ENCODE measurements at regions not wholly inside any gene's neighbourhood (a gene's known extent, or its start where the extent isn't known, plus 50 kb on each side); places are given as distances from the start of the nearest gene placed in this dataset.
"Not testable (repeated sequence)": the region's sequence is repeated elsewhere in the genome, so short reads cannot be mapped to it uniquely, and the experiment has no call there.

DNA sequence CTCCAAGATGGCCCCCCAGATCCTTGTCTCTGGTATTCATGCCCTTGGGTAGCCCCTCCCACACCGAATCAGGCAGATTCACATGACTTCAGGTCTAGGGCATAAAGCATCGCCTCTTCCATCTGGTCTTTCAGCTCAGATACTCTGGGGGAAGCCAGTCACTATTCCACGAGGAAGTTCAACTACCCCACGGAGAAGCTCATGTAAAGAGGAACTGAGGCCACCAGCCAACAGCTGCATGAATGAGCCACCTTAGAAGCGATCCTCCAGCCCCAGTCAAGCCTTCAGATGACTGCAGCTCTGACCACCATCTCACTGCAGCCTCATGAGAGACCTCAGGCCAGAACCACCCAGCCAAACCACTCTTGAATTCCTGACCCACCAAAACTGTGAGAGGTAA lies 54.1 kb downstream of the SOCS3 start:
- H3K27ac Mint-ChIP-seq: peak overlapping the region in 1 of 2 donors; percentile 22
- H3K36me3 Mint-ChIP-seq: peaks cover 0 to 16% of the 10 kb centered on the region in 2 donors
- peaks cover 0 to 8% of the 10 kb centered on the region in 2 donors for H3K9me3 Mint-ChIP-seq
- ATAC-seq (no peak), DNase-seq (ENCODE audit: low spot score in 2 of 2) (no peak)

DNA sequence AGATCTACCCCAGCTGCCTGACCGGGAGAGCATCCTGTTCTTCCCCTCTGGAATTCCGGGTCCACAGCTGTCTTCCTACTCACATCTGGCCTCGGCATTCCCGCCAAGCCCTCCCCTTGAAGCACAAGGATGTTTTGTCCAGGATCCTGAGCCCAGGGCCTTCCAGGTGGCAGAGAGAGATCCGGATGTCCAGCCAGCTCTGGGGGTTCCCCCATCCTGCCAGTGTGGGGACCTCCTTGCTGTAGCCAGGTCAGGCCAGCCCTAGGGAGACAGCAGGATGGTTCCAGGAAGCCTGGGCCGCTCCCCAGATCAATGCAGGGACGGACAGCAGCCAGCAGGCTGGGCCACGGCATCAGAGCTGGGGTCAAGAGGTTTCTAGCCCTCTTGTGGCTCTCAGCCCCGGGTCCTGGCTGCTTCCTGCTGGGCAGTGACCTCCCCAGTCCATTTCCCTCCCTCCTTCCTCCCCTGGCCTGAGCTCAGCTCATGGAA lies 55.3 kb downstream of the SOCS3 start:
- peaks cover 0 to 16% of the 10 kb centered on the region in 2 donors for H3K36me3 Mint-ChIP-seq
- ATAC-seq: no peak

DNA sequence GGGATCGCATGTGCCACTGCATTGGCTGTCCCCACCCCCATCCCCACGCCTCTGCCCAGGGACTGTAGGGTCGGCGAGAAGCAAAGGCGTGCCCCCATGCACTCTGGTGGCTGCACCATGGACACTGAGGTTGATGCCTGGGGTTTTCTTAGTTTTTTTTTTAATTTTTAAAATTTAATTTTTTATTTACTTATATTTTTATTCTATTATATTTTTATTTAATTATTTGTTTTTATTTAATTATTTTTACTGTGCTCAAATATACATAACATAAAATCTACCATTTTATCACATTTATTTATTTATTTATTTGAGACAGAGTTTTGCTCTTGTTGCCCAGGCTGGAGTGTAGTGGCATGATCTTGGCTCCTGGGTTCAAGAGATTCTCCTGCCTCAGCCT lies 57.4 kb downstream of the SOCS3 start:
- H3K9me3 Mint-ChIP-seq: peaks cover 0 to 8% of the 10 kb centered on the region in 2 donors
- H3K27ac Mint-ChIP-seq: no peak overlapping the region
- ATAC-seq (no peak), DNase-seq (ENCODE audit: low spot score in 2 of 2) (no peak)
- peaks cover 0 to 16% of the 10 kb centered on the region in 2 donors for H3K36me3 Mint-ChIP-seq

More for the DNA sequence above, 55.3 kb downstream of the SOCS3 start:
- no peak for DNase-seq (ENCODE audit: low spot score in 2 of 2)
- Mint-ChIP-seq H3K27ac (peak overlapping the region in 1 of 2 donors; percentile 44), H3K9me3 (peaks cover 0 to 8% of the 10 kb centered on the region in 2 donors)

DNA sequence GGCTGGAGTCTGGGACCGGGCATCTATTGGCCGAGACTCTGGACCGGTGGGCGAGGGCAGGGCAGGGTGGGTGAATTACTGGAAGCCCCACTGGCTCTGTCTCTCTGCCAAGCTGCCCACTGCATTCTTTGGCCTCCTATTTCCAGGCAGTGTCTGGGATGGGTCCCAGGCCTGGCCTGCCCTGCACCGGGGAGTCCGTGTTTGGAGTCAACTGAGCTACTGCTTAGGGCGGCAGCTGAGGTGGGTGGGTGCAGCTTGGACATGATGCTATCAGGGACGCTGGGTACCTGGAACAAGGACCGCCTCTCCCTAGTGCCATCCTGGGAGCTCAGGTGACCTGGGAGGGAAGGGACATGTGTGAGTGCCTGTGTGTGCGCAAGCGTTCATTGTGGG lies 58.1 kb downstream of the SOCS3 start:
- DNase-seq (ENCODE audit: low spot score in 2 of 2): no peak
- peaks cover 0 to 12% of the 10 kb centered on the region in 2 donors for H3K36me3 Mint-ChIP-seq
- H3K9me3 Mint-ChIP-seq: peaks cover 0 to 4% of the 10 kb centered on the region in 2 donors
- ATAC-seq: no peak
- H3K27ac Mint-ChIP-seq: no peak overlapping the region

DNA sequence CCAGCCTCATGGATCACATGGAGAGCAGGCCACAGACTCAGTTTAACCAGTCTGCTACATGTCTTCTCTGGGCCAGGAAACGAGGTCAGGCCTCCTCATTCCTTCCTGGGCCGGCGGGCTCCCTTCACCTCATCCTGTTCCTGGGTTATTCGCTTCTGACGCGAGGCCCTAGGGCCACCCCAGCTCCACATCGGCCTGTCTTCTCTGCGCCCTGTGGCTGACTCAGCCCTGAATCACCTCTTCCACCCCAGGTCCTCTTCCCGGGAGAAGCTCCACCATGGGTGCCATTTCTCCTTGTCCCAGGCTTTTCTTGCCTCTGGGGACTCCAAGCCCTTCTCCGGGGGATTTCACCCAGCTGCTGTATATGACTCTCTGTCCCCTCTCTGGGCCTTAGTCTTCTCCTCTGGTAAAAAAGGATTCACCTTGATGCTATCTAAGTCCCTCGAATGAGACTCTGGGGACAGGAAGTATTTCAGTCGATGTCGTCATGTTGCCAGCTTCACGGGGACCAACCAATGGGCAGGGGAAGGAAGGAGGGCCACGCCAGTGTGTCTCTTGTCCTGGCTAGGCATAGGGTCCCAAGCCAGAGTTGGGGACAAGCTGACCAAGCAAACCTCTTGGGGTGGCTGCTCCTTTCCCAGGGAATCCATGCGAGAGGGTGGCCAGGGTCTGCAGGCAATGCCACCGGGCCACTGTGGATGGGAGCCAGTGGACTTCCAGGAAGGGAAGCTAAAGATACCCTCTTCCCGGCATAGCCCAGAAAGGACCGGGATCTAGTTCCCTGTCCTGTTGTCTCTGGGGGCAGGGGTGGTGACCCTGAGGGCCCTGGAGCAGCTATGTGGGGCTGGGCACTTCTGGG lies 58.7 kb downstream of the SOCS3 start:
- H3K36me3 Mint-ChIP-seq: peaks cover 0 to 6% of the 10 kb centered on the region in 2 donors
- no peak for DNase-seq (ENCODE audit: low spot score in 2 of 2)
- H3K27ac Mint-ChIP-seq: peak overlapping the region; percentile 18 to 31
- H3K9me3 Mint-ChIP-seq: peaks cover 0 to 3% of the 10 kb centered on the region in 2 donors
- ATAC-seq: peak in 1 of 2 donors; percentile 46

DNA sequence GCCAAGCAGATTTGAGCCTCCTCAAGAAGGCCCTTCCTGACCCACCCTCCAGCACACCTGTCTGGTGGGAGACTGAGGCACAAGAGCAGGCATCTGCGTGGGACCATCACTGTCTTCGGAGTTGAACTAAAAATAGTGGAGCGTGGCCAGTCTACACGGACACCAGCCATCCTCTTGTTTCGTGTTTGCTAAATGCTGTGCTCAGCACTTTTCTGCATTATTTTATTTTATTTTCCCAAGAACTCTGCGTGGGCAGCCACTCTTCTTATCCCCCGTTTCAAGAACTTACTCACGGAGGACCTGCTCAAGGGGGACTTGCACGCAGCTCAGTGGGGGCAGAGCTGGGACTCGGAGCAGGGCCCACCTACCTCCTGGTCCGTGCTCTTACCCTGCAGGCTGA lies 60.8 kb downstream of the SOCS3 start:
- Mint-ChIP-seq H3K9me3 (no peaks in the 10 kb centered on the region), H3K27ac (no peak overlapping the region), H3K36me3 (no peaks in the 10 kb centered on the region)
- ATAC-seq (no peak), DNase-seq (ENCODE audit: low spot score in 2 of 2) (no peak)

DNA sequence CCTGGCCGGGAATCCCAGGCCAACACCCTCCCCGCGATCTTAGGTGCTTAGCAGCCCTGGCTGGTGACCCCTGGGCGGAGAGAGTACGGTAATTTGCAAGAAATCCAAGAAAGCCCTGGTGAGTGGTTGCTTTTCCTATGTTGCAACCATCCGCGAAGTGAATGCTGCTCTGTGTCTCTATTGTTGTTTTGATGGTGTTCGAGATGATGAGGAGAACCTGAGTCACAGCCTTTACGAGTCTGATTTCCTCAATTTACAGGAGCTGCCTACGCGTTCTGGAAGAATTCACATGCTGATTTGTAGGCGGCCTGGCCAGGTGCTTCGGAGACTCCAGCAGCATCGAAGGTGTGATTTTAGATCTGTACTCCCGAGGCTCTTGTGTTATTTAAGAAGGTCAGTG lies 63.3 kb downstream of the TMEM235 start:
- Mint-ChIP-seq H3K9me3 (no peaks in the 10 kb centered on the region), H3K36me3 (no peaks in the 10 kb centered on the region), H3K27ac (peak overlapping the region in 1 of 2 donors; percentile 59)
- no peak for DNase-seq (ENCODE audit: low spot score in 2 of 2)
- ATAC-seq: no peak

DNA sequence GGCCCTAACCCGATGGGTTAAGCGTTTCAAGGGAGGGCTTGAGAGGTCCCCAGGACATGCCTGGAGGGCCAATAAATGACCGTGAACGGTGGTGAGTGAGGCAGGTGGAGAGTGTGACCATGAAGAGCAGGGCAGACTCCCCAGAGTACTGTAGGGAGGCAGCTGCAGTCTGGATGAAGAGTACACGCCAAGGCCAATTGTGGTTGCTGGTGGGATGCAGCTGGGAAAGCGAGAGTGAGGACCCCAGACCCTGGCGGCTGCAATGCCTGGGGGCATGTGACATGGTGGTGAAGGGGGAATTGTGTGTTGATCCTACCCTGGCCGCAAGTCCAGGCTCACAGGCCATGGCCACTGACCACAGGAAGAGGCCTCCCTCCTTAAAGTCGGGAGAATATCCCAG lies 62.9 kb downstream of the TMEM235 start:
- peak overlapping the region in 1 of 2 donors; percentile 59 for H3K27ac Mint-ChIP-seq
- no peaks in the 10 kb centered on the region for H3K9me3 Mint-ChIP-seq
- H3K36me3 Mint-ChIP-seq: no peaks in the 10 kb centered on the region
- ATAC-seq (no peak), DNase-seq (ENCODE audit: low spot score in 2 of 2) (no peak)

DNA sequence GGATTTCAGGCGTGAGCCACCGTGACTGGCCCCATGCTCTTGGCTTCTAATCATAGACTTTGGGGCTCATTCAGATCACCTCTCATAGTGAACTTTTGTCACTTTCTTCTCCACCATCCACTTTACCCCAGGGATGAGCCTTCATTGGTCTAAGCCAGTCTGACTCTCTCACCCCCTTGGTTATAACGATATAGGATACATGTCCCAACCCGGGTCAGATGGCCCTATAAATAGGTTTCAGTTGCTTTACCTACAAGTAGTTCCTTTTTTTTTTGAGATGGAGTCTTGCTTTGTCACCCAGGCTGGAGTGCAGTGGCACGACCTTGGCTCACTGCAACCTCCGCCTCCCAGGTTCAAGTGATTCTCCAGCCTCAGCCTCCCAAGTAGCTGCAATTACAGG lies 61.7 kb downstream of the TMEM235 start:
- H3K36me3 Mint-ChIP-seq; H3K9me3 Mint-ChIP-seq; ATAC-seq; DNase-seq (ENCODE audit: low spot score in 2 of 2): not testable (repeated sequence)
- peak overlapping the region in 1 of 2 donors; percentile 63 for H3K27ac Mint-ChIP-seq

DNA sequence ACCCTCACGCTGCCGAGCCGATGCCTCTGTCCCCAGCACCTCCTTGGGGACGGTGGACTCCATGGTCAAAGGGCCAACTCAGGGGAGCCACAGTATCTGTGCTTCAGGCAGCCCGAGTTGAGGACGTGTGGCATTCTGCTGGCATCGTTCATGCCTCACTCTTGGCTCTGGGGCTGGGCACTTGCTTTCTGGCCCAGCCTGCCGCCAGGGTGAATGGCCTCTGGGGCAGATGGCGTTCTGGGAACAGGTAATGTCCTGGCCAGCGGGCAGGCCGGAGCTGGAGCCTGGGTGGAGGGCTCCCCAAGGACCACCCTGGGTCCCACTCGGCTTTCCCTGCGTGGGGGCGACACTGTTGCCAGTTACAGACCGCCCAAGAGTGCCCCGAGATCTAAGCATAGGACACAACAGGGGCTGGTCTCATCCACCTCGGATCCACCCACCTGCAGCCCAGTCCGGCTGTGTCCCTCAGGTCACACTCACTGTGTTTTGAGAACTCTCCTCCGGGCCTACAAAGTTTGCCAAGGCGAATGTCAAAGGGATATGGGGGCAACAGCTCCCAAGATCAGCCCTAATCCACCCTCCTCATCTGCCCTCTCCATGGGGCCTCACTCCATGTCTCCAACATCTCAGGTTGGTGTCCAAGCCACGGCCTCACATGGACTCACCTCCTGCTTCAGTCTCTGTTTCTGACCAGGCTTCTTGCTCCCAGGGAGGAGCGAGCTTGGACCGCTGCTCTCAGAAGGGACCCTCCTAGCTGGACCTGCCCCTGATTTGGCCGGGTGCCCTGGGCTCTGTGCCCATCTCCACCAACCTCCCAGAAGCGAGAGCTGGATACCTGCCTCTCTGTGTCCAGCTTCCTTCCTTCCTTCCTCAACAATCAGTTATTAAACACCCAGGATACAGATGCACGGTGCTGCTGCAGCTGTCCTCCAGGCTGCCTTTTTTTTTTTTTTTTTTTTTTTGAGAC lies 60.8 kb downstream of the TMEM235 start:
- no peaks in the 10 kb centered on the region for H3K36me3 Mint-ChIP-seq
- no peak for DNase-seq (ENCODE audit: low spot score in 2 of 2)
- no peaks in the 10 kb centered on the region for H3K9me3 Mint-ChIP-seq
- H3K27ac Mint-ChIP-seq: peak overlapping the region; percentile 63 to 69
- no peak for ATAC-seq

DNA sequence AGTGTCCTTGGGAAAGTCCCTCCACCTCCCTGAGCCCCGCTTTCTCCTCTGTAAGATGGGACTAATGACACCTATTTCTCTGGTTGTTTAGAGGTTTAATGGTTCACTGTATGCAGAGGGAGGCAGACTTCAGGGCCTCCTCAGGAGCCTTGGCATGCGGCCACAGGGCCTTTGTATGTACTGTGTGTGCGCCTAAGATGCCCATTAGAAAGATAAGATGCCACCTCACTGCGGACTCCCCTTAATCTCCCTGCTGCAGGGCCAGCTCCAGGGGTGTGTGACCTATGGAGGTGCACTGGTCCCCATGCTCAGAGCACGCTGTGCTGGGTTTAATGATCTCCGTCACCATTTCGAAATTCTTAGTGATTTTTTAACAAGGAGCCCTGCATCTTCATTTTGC lies 59.3 kb downstream of the TMEM235 start:
- H3K36me3 Mint-ChIP-seq: no peaks in the 10 kb centered on the region
- H3K27ac Mint-ChIP-seq: no peak overlapping the region

More for the DNA sequence above, 59.3 kb downstream of the TMEM235 start:
- ATAC-seq (no peak), DNase-seq (ENCODE audit: low spot score in 2 of 2) (no peak)
- no peaks in the 10 kb centered on the region for H3K9me3 Mint-ChIP-seq
